ENCODE measurements at regions not wholly inside any gene's neighbourhood (a gene's known extent, or its start where the extent isn't known, plus 50 kb on each side); places are given as distances from the start of the nearest gene placed in this dataset.

GRCh38 chr16:6645768-6646568 is 686.7 kb upstream of the RBFOX1 start:
- POLR2A ChIA-PET, result no interaction called here
- Histone ChIP-seq H3K36me3 (ENCODE audit: control insufficient read depth, insufficient read depth, low read length) (no peaks in the 10 kb centered on the region), H3K4me3 (ENCODE audit: low read depth, low read length) (no peak overlapping the region), H3K27me3 (ENCODE audit: control insufficient read depth, insufficient read depth, low read length) (no peaks in the 10 kb centered on the region)
- no peak for DNase-seq (ENCODE audit: low read depth)
- CTCF ChIA-PET, result interaction anchor here (1.8 kb wide), 1 partner anchor 13 kb away, joined by 4 read pairs; no protein-coding TSS in a partner anchor
- TF ChIP-seq CTCF (IDR thresholded peaks at IDR 0.05; ENCODE audit: insufficient read depth, low read depth, low read length), result no peak

- Histone ChIP-seq H3K4me3 (ENCODE audit: low read depth, low read length) (no peak overlapping the region), H3K27me3 (ENCODE audit: control insufficient read depth, insufficient read depth, low read length) (no peaks in the 10 kb centered on the region), H3K36me3 (ENCODE audit: control insufficient read depth, insufficient read depth, low read length) (no peaks in the 10 kb centered on the region)
- POLR2A ChIA-PET, result no interaction called here
- CTCF ChIA-PET, result interaction anchor here (0.9 to 1.8 kb wide), 3 partner anchors 12 to 1405 kb away, joined by 3 to 4 read pairs (median 4); no protein-coding TSS in a partner anchor
- no peak for DNase-seq (ENCODE audit: low read depth)
- no peak for TF ChIP-seq CTCF (IDR thresholded peaks at IDR 0.05; ENCODE audit: insufficient read depth, low read depth, low read length)
Observed at GRCh38 chr16:6644916-6645315, 687.7 kb upstream of the RBFOX1 start.

- ChIA-PET POLR2A (no interaction called here), CTCF (interaction anchor here (0.7 to 2.3 kb wide), 7 partner anchors 13 to 1406 kb away, joined by 3 to 11 read pairs (median 3); no protein-coding TSS in a partner anchor)
- Histone ChIP-seq H3K27me3 (ENCODE audit: control insufficient read depth, insufficient read depth, low read length) (no peaks in the 10 kb centered on the region), H3K36me3 (ENCODE audit: control insufficient read depth, insufficient read depth, low read length) (no peaks in the 10 kb centered on the region), H3K4me3 (ENCODE audit: low read depth, low read length) (no peak overlapping the region)
- peak; percentile 75 for TF ChIP-seq CTCF (IDR thresholded peaks at IDR 0.05; ENCODE audit: insufficient read depth, low read depth, low read length)
- DNase-seq (ENCODE audit: low read depth), result peak; percentile 4
Observed at GRCh38 chr16:6643080-6643686, 689.5 kb upstream of the RBFOX1 start.

- ChIA-PET POLR2A (no interaction called here), CTCF (interaction anchor here (0.7 to 2.3 kb wide), 2 partner anchors 12 to 1073 kb away, joined by 3 to 11 read pairs; no protein-coding TSS in a partner anchor)
- no peaks in the 10 kb centered on the region for H3K36me3 ChIP-seq (ENCODE audit: control insufficient read depth, insufficient read depth, low read length)
- no peak for DNase-seq (ENCODE audit: low read depth)
- H3K27me3 ChIP-seq (ENCODE audit: control insufficient read depth, insufficient read depth, low read length), result no peaks in the 10 kb centered on the region
- no peak for TF ChIP-seq CTCF (IDR thresholded peaks at IDR 0.05; ENCODE audit: insufficient read depth, low read depth, low read length)
- no peak overlapping the region for H3K4me3 ChIP-seq (ENCODE audit: low read depth, low read length)
Observed at GRCh38 chr16:6642271-6642670, 690.4 kb upstream of the RBFOX1 start.

GRCh38 chr16:6641091-6641490 is 691.6 kb upstream of the RBFOX1 start:
- no peak overlapping the region for H3K4me3 ChIP-seq (ENCODE audit: low read depth, low read length)
- no peaks in the 10 kb centered on the region for H3K27me3 ChIP-seq (ENCODE audit: control insufficient read depth, insufficient read depth, low read length)
- ChIA-PET POLR2A (no interaction called here), CTCF (no interaction called here)
- TF ChIP-seq CTCF (IDR thresholded peaks at IDR 0.05; ENCODE audit: insufficient read depth, low read depth, low read length), result no peak
- DNase-seq (ENCODE audit: low read depth), result no peak
- H3K36me3 ChIP-seq (ENCODE audit: control insufficient read depth, insufficient read depth, low read length), result no peaks in the 10 kb centered on the region
